Kidney (tissue), 13 donors: ENCODE measurements at regions not wholly inside any gene's neighbourhood (a gene's known extent, or its start where the extent isn't known, plus 50 kb on each side); places are given as distances from the start of the nearest gene placed in this dataset.
A peak's percentile ranks its signal among the peaks of the same experiment; 100 is the strongest.

Experiments
- DNase-seq, 5 donors: peaks; one replicate each; pipeline ENCODE4 v3.0.0-alpha.2; 2013 to 2020
- FAIRE-seq: peaks from 2 replicates; lab custom pipeline; 2012; peaks lifted over from hg19 to GRCh38; lab: Jason Lieb, UNC
- H3K27ac ChIP-seq, 2 donors: one replicate each; pipeline ENCODE4 v1.7.0; 2013; ENCODE audit warnings: low read depth in 2 of 2, low read length in 2 of 2, inconsistent platforms in 1 of 2
- H3K27me3 ChIP-seq: one replicate; pipeline ENCODE4 v1.7.1; 2013; ENCODE audit warnings: low read length, inconsistent platforms; ENCODE audit not compliant: control insufficient read depth, insufficient read depth
- H3K36me3 ChIP-seq, 3 donors: one replicate each; pipeline versions ENCODE4 v1.7.0 to v1.7.1; 2013; ENCODE audit warnings: low read length in 3 of 3, control low read depth in 1 of 3, inconsistent platforms in 1 of 3; ENCODE audit not compliant: insufficient read depth in 3 of 3, control insufficient read depth in 2 of 3
- H3K4me1 ChIP-seq, 3 donors: one replicate each; pipeline versions ENCODE4 v1.7.0 to v1.7.1; 2013; ENCODE audit warnings: low read length in 3 of 3, inconsistent platforms in 1 of 3, low read depth in 1 of 3; ENCODE audit not compliant: control insufficient read depth in 2 of 3, insufficient read depth in 2 of 3
- H3K4me3 ChIP-seq, 3 donors: one replicate each; pipeline versions ENCODE4 v1.7.0 to v1.8.1; 2013; ENCODE audit warnings: low read length in 3 of 3, control low read depth in 1 of 3, inconsistent platforms in 1 of 3
- H3K9ac ChIP-seq, 3 donors: one replicate each; pipeline versions ENCODE4 v1.7.0 to v1.7.1; 2013; ENCODE audit warnings: low read length in 3 of 3, control low read depth in 1 of 3, inconsistent platforms in 1 of 3
- H3K9me3 ChIP-seq, 3 donors: one replicate each; pipeline versions ENCODE4 v1.7.0 to v1.7.1; 2013; ENCODE audit warnings: low read length in 3 of 3, control low read depth in 1 of 3, inconsistent platforms in 1 of 3; ENCODE audit not compliant: control insufficient read depth in 2 of 3, insufficient read depth in 1 of 3
- intact Hi-C: fragments of 100-400 bp; cut with DNase I; formaldehyde crosslinking; loops from one replicate; pipeline ENCODE4 v1.11.1; 2022
- TF ChIP-seq, protein P1 (sequence below): IDR thresholded peaks from 3 replicates; pipeline ENCODE4 v1.5.1; 2012; ENCODE audit warnings: mild to moderate bottlenecking, moderate library complexity, borderline replicate concordance; ENCODE audit not compliant: insufficient read depth; ENCODE audit errors: extremely low read depth
- donor health status: control.
- donor health status: control.
- donor health status: control.
- donor health status: control.
- donor health status: control.
- donor health status: DM: yes; HTN: yes; CAD: no.
- donor health status: Normal renal cell carcinoma (clear cell type).

- Histone ChIP-seq H3K36me3 (no peaks in the 10 kb centered on the region), H3K27me3 (no peaks in the 10 kb centered on the region), H3K4me3 (no peak overlapping the region), H3K4me1 (no peaks in the 10 kb centered on the region), H3K9ac (no peak overlapping the region), H3K9me3 (no peaks in the 10 kb centered on the region), H3K27ac (no peak overlapping the region)
- intact Hi-C loops, result no loop called here
- TF ChIP-seq, protein P1, sequence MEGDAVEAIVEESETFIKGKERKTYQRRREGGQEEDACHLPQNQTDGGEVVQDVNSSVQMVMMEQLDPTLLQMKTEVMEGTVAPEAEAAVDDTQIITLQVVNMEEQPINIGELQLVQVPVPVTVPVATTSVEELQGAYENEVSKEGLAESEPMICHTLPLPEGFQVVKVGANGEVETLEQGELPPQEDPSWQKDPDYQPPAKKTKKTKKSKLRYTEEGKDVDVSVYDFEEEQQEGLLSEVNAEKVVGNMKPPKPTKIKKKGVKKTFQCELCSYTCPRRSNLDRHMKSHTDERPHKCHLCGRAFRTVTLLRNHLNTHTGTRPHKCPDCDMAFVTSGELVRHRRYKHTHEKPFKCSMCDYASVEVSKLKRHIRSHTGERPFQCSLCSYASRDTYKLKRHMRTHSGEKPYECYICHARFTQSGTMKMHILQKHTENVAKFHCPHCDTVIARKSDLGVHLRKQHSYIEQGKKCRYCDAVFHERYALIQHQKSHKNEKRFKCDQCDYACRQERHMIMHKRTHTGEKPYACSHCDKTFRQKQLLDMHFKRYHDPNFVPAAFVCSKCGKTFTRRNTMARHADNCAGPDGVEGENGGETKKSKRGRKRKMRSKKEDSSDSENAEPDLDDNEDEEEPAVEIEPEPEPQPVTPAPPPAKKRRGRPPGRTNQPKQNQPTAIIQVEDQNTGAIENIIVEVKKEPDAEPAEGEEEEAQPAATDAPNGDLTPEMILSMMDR, result no peak
- peak in 1 of 5 donors; percentile 15 for DNase-seq
- FAIRE-seq, result no peak
Observed at GRCh38 chr18:51753365-51754057, 556.0 kb upstream of the MEX3C start.

DNA sequence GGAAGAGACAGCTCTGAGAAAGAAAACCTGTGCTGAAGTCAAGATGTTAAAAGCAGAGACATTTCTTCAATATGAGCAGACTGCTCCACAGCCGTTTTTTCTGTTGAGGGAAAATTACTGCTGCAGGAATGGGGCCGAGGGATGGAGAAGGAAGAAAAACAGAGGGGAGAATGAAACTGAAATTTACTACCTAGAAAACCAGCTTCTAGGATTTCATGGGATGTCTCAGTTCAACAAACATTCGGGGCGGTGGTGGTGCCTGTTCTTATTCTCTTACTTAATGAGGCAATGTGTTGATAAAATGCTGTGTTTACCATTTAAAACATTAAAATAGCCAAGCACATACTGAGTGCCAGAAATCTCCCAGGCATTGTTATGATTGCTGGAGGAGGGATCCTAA is 557.1 kb upstream of the MEX3C start:
- H3K27ac ChIP-seq, result no peak overlapping the region
- no peak overlapping the region for H3K4me3 ChIP-seq
- intact Hi-C loops, result no loop called here
- H3K4me1 ChIP-seq, result no peaks in the 10 kb centered on the region
- H3K9me3 ChIP-seq, result no peaks in the 10 kb centered on the region
- FAIRE-seq (no peak), DNase-seq (peak in 3 of 5 donors; percentile 34 to 70 (median 67))
- H3K27me3 ChIP-seq, result no peaks in the 10 kb centered on the region
- no peak overlapping the region for H3K9ac ChIP-seq
- H3K36me3 ChIP-seq, result no peaks in the 10 kb centered on the region
- TF ChIP-seq, protein P1, result no peak

- H3K9me3 ChIP-seq, result no peaks in the 10 kb centered on the region
- H3K4me1 ChIP-seq, result no peaks in the 10 kb centered on the region
- intact Hi-C loops, result no loop called here
- no peak overlapping the region for H3K27ac ChIP-seq
- FAIRE-seq (no peak), DNase-seq (peak in 1 of 5 donors; percentile 14)
- TF ChIP-seq, protein P1, result no peak
- no peak overlapping the region for H3K4me3 ChIP-seq
- no peaks in the 10 kb centered on the region for H3K27me3 ChIP-seq
- H3K36me3 ChIP-seq, result no peaks in the 10 kb centered on the region
- H3K9ac ChIP-seq, result no peak overlapping the region
Observed at GRCh38 chr18:51757255-51757924, 559.9 kb upstream of the MEX3C start.
